ENCODE measurements at regions not wholly inside any gene's neighbourhood (a gene's known extent, or its start where the extent isn't known, plus 50 kb on each side); places are given as distances from the start of the nearest gene placed in this dataset.
"Not testable (repeated sequence)": the region's sequence is repeated elsewhere in the genome, so short reads cannot be mapped to it uniquely, and the experiment has no call there.

DNA sequence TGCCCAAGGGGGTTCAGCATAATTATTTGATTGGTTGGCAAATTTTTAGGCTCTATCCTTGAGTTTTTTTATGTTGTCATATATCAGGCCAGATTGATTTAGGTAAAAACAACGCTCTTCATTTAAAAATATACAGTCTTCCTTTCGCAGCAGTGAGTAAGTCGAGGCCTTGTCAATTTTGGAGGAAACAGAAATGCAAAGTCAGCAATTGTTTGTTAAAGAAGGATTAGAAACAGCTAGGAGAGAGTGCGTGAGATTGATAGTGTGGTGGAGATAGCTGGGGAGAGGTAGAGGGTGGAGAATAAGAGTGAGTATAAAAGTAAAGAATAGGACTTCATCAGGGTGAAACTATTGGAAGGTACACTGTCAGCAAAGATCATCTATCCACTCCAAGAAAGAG, 830.8 kb downstream of the LUZP2 start:
- DNase-seq = no peak

DNA sequence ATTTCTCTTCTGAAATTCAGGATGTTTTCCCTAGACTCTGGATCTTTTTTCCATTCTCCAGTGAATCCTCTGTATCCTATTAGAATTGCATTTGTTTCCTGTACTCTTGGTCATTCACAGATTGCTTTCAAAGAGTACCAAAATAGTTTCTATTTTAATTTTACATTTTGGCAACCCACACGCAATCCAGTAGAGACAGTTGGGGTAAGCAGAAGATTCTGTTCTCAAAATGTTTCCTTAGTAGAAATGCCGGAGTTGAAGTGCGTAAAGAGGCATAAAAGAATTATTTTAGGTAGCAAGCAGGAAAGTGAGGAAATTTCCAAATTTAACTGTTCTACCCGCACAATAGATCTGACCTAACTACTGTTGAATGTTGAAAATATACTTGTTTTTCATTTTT, 842.4 kb downstream of the LUZP2 start:
- no peak for DNase-seq

DNA sequence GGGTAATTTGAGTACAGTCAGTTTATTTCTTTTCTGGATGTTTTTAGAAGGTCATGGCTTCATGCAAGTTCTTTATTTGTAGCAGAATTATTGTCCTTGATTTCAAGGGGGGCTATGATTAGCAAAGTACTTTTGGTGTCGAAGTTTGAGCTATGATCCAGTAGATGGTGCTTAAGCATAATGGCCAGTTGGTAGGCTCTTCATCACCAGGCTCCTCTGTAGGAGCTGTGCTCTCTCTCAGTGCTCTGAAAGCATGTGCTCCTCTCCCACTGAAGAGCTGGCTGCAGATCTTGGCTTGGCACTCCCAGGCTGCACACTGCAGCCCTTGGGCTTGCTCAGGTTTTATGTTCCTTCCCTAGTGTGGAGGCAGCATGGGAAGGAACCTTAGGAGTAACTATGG, 852.7 kb downstream of the LUZP2 start:
- DNase-seq = no peak

DNA sequence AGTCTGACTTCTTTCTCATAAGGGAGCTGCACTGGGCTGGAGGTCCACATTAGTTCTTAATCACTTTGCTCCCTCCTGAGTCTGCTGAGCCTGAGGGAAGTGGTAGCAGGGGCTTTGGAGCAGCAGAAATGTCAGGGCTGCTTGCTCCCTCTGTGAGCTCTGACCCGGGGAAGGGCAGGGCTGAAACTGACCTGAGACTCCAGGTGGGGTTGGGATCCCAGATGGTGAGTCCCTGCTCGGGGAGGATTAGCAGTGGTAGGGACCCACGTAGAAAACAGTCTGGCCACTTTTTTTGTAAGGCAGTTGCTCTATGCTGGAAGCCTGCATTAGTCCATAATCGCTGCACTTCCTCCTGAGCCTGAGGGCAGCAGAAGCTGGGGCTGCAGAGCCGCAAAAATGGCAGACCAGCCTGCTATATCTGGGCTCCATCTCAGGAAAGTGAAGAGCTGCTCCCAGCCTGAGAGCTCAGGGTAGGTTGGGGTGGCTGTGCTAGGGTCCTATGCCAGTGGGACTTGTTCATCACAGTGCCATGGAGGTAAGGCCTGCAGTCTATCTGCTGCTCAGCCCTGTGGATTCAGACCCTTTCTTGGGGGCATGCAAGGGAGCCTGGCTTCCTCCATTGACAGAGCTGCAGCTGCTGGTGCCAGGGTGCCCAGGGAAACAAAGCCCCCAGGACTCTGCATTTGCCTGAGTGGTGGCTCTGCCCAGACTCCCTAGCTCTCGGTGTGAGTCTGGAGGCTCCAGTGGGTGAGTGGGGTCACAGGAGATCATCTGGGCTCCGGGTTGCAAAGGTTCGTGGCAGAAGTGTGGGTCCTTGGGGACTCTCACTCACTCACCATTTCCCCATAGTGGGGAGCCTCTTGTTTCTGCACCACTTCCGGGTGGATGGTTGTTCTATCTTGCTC, 854.3 kb downstream of the LUZP2 start:
- DNase-seq = no peak

DNA sequence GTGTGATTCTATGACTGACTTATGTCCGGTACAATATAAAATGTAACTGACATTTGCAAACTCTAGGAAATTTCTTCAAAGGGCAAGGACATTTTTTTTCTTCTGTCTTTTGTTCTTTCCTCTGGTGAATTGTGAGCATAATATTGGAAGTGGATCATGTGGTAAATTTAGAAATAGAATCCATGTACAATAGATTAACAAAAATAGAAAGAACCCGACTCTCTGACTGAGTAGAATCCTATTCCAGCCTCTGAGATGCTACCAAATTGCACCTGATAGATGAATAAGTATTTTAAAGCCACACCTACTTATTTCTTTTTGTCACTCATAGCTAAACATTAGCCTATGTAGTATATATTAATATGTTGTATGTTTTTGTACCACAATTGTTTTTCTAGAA, 860.3 kb downstream of the LUZP2 start:
- no peak for DNase-seq

DNA sequence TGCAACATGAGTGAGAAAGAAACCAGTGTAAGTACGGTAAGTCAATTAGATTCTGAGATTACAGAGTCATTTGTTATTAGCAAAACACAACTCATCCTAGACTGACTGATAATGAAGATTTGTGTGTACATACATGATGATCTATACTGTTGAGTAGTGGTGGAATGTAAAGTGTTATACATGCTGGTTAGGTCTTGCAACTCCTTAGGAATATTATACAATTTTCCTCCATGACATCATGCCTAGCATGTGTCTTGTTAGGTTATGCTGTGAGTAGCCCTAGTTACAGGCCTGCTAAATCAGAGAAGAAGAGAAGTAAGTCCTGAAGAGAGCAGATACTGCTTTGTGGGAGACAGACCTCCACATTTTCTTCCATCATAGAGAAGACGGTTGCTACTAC, 880.6 kb downstream of the LUZP2 start:
- no peak for DNase-seq

DNA sequence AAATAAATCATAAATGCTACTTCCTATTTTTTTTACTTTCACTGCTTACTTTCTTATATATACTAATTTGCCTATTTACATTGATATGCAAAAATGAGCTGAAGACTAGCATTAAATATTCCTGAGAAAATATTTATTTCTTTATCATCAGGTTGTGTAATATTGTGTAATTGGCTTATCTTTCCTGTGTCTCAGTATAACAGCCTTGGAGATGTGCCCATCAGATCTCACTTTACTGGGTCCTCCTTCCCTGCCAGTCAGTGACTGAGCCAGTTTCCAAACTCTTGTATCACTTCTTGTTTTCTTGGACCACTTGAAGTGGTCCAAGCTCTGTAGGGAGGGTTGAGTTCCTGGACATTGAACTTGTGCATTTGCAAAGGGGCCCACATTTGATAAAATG, 900.0 kb downstream of the LUZP2 start:
- no peak for DNase-seq

DNA sequence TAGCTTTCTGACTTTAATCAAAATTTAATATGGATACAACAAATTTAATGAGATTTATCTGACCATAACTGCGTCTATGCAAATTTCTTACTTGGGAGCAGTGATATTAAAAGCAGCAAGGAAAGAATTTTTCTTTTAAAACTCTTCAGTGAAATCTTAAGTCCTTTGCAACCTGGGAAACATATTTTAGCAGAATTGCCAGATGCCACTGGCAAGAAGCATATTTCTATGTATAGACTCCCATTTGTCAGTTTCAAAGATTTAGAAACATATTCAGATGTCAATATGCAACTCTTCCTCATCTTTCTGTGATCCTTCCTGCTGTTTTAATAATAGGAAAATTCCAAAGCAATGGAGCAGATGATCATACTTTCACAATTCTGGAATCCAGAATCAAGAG, 911.3 kb downstream of the LUZP2 start:
- no peak for DNase-seq

DNA sequence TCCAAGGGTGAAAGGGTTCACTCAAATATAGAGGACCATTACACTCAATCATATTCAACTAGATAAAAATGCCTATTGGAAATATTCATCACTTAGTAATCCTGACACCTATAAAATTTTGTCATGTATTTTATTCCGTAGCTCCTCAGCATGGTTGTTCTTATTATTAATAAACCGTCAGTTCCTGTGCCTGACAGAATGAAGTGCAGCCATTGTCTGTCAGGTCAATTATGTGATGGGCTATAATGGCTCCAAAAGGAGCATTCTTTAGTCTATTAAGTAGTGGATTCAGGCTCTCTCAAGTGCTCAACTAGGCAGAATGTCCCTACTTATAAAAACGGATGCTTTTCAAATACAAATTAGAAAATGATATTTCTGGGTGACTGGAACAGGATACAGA, 916.1 kb upstream of the ANO3 start:
- no peak for DNase-seq

DNA sequence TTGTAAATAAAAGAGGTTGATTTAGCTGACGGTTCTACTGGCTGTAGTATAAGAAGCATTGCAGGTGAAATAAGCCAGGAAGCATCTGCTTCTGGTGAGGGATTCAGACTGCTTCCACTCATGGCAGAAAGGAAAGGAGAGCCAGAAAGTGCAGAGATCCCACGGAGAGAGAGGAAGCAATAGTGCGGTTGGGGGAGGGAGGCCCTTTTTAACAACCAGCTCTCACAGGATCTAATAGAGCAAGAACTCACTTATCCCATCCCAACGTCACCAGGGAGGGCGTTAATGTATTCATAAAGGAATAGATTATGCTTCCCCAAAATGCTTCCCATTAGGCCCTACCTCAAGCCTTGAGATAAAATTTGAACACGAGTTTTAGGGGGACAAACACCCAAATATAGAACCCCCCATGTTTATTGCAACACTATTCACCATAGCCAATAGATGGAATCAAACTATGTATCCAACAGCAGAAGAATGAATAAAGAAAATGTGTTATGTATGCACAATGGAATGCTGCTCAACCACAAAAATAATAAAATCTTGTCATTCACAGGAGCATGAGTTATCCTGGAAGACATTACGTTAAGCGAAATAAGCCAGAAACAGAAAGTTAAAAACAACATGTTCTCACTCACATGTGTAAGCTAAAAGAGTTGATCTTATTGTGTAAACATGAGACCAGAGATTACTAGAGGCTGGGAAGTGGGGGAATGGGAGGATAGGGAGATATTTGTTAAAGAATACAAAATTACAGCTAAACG, 908.3 kb upstream of the ANO3 start:
- DNase-seq = no peak

DNA sequence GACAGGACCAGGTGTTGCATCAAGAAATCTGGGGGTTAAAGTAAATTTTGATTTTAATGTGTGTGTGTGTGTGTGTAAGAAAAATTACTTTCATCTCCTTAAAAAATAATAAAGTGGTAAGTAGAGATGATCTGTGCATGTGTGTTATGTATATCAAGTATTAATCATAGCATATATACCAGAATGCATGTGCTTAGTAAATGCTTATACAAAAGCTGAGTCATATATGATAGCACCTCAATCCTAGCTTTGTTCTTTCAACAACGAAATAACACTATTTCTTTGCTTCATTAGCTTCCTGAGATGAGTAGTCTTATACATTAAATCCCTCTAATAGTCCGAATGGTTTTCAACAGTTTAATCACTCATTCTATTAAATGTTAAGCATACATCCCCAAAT, 899.6 kb upstream of the ANO3 start:
- DNase-seq = no peak

DNA sequence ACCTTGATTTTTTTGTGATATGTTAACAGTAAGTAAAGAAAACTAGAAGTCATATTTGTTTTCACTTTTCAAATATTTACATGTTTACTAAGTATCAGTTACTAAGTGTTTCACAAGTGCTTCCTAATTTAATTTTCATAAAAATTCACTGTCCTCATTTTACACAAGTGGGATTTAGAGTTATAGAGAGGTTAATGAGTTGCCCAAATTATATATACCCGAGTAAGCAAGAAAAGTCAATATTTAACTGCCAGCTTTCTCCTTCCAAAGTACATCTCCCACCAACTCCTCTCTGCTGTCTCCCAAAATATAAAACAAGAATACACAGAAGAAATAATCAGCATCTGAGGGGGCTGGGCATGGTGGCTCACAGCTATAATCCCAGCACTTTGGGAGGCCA, 896.7 kb upstream of the ANO3 start:
- no peak for DNase-seq

DNA sequence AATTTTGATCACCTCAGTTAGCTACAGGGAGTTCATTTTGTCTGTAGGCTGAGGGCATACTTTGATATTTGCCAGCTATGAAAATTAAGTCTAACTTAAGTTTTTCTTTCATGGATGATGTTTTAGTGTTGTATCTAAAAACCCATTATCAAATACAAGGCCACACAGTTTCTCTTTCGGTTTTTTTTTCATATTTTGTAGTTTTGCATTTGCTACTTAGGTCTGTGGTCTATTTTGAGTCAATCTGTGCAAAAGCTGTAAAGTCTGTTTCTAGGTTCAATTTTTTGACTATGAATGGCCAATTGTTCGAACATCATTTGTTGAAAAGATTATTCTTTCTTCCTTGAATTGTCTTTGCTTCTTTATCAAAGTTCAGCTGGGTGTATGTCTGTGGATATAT, 895.6 kb upstream of the ANO3 start:
- no peak for DNase-seq

DNA sequence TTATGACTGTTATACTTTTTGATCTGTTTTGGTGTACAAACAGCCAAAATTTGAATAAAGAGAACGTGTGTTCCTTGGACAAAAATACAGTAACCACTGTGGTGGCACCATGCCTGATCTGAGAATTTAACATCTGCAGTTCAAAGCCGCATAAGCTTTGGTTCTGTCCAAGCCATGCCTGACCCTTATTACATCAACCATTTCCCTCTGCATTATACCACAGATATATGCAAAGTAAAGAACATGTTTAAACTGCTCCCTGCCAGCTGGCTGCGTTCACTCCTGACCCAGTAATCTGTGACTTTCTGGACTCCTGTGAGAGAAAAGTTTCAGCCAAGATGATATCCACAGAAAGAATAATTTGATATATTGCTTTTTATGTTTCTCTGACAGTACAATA, 890.5 kb upstream of the ANO3 start:
- DNase-seq = no peak

DNA sequence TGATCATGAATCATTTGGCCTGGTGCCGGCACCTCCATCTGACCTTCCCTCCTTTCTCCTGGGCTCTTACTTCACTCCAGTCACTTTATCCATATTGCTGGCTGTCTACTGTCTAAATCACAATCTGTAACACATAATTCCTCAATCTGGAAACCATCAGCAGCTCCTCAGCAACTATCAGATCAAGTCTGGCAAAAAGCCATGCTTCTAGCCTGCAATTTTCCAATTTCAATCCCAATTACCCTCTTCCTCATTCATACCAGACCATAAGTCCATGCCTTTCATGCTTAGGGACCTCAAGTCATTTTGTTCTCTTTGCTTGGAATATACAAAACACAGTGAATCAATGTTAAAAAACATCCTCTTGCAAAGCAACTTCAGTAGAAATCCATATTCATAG, 882.8 kb upstream of the ANO3 start:
- DNase-seq = no peak

DNA sequence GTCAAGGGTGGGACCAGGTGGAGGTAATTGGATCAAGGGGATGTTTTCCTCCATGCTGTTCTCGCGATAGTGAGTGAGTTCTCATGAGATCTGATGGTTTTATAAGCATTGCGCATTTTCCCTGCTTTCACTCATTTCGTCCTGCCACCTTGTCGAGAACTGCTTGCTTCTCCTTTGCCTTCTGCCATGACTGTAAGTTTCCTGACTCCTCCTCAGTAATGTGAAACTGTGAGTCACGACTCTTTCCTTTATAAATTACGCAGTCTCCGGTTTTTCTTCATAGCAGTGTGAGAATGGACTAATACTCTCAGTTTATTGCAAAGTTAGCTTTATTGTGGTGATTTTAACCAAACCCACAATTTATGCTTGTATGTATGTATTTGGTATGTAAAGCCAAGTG, 878.5 kb upstream of the ANO3 start:
- DNase-seq = no peak

DNA sequence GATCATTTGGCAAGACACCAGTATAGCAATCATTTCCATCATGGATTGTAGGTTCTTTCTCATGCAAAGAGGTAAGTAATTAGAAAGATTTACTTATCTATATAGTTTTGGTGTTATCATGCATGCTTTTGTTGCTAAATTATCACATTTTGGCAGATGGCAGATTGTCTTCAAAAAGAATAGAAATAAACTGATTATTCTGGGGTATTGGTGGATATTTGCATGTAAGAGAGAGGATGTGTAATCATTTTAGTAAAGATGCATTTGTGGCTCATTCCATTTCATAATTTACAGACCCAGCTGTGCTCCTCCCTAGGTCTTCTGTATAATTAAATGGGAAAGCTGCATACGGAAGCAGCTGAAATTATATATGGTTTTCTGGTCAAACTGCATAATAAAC, 875.7 kb upstream of the ANO3 start:
- no peak for DNase-seq

DNA sequence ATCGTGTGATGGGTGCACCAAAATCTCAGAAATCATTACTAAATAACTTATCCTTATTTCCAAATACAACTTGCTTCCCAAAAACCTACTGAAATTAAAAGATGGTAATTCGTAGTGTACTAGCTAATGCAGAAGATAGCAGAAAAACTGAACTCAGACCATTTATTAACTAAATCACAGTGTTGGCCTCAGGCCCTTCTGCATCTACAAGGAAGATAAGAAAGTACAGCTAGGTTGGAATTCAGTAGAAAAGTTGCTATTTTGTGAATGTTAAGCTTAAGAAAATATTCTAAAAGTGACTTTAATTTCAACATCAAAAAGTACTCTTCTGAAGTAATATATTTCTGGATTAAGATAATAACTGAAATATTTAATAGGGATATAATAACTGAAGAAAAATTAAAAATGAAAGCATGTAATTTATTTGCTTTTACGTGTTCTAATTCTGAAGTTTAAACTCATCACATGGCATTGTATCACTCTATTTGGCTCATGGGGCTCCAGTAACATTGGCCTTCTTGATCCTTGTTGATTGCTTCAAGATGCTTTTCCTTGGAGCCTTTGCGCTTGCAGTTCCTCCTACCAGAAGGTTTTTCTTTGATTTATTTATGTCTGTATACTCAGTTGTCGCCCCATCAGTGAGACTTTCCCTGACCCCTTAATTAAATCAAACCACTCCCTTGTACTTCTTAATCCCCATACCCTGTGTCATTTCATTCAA, 847.9 kb upstream of the ANO3 start:
- DNase-seq = no peak

DNA sequence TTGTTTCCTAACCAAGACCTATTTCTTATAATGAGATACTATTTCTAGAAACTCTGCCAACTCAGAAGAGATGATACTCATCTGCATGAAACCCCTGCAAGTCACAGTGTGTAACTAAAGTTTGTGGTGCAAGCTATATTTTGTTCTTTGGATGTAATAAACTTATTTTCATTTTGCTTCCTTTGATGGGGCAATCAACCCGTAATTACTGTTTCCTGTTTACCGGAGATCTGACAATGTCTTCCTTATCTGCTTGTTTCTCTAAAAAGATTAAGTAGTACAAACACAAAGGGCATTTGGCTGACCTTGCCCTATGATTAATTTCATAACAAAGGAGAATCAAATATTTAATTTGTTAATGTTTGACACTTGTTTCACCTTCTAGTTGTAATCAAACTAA, 846.6 kb upstream of the ANO3 start:
- DNase-seq = no peak

DNA sequence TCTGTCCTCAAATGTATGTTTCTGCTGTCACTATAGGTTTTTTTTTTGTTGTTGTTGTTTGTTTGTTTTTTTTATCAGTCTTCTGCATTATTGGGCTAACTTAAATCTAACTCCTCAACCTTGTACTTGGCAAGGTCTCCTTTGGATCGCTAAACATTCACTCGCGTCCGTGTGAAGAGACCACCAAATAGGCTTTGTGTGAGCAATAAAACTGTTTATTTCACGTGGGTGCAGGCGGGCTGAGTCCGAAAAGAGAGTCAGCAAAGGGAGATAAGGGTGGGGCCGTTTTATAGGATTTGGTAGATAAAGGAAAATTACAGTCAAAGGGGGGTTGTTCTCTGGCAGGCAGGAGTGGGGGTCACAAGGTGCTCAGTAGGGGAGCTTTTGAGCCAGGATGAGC, 845.6 kb upstream of the ANO3 start:
- DNase-seq = not testable (repeated sequence)

DNA sequence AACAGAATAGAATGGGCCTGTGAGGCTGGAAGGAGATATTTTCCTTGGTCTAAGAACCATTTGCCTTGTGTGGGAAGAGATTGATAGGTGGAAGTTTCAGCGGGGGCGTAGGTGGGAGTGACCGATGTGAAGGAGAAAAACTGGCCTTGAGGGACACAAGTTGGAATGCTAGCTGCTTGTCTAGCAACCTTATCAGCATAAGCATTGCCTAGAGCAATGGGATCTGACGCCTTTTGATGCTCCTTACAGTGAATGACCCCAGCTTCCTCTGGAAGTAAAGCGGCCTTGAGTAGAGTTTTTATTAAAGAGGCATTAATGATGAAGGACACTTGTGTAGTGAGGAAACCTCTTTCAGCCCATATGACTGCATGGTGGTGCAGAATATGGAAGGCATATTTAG, 843.8 kb upstream of the ANO3 start:
- DNase-seq = not testable (repeated sequence)

DNA sequence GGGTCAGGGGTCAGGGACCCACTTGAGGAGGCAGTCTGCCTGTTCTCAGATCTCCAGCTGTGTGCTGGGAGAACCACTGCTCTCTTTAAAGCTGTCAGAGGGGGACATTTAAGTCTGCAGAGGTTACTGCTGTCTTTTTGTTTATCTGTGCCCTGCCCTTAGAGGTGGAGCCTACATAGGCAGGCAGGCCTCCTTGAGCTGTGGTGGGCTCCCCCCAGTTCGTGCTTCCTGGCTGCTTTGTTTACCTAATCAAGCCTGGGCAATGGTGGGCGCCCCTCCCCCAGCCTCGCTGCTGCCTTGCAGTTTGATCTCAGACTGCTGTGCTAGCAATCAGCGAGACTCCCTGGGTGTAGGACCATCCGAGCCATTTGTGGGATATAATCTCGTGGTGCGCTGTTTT, 830.5 kb upstream of the ANO3 start:
- not testable (repeated sequence) for DNase-seq

DNA sequence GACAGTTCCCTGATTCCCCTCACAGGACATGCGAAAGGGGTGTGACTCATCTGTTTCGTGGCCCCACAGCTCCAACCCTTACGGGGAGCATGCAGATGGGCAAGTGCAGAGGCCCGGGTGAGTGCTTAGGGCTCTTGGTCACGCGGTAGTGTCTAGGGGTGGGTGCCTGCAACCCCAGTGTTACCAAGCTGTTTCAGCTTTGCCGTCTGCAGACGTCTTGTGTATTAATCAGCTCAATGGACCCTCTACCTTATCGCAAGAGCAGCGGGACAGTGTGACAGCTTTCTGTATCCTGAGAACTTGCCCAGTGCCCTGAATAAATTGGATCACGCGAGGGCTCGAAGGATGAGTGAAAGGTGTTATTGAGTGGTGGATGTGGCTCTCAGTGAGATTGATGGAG, 816.4 kb upstream of the ANO3 start:
- no peak for DNase-seq

DNA sequence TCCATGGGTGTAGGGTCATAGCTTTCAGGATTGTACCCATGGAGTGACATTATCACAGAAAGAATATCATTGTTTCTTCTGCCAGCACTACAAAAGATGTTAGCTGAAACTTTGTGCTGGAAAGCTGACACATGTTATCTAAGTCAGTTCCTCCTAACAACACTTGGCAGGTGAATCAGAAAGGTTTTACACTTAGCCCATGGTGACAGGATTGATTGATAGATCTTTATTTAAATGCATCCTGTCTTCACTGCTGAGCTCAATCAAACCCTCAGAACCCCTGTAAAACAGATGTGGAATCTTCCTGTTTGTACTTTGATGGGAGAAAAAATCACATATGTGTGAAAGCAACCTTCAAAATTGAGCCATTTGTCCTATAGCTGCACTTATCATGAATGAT, 811.5 kb upstream of the ANO3 start:
- no peak for DNase-seq

Measured in NCI-H2171 treated with DMSO at 0.1 percent for 48 hours (cell line).